ENCODE measurements at regions not wholly inside any gene's neighbourhood (a gene's known extent, or its start where the extent isn't known, plus 50 kb on each side); places are given as distances from the start of the nearest gene placed in this dataset.

GRCh38 chr12:20234474-20234873 is 133.9 kb upstream of the PDE3A start:
- ChIA-PET POLR2A (no interaction called here), CTCF (ENCODE audit: low intra/inter-chr PET ratio) (no interaction called here)
- Histone ChIP-seq H3K9ac (ENCODE audit: insufficient read depth in 1 of 2, low read depth in 2 of 2, low read length in 2 of 2) (no peak overlapping the region), H3K9me1 (ENCODE audit: control insufficient read depth, insufficient read depth, low read length) (no peaks in the 10 kb centered on the region), H3K4me2 (ENCODE audit: insufficient read depth, low read length) (no peak overlapping the region), H4K20me1 (replicated peaks; ENCODE audit: control insufficient read depth, insufficient read depth, low read length) (no peaks in the 10 kb centered on the region), H3K4me3 (no peak overlapping the region), H3K27me3 (ENCODE audit: control insufficient read depth in 2 of 2, insufficient read depth in 2 of 2, low read length in 2 of 2) (no peaks in the 10 kb centered on the region), H3K79me2 (ENCODE audit: control insufficient read depth, insufficient read depth, low read length) (no peaks in the 10 kb centered on the region), H2AFZ (ENCODE audit: low read depth, low read length) (no peak overlapping the region), H3K9me3 (replicated peaks; ENCODE audit: control insufficient read depth, insufficient read depth, low read depth, low read length) (no peaks in the 10 kb centered on the region), H3K36me3 (ENCODE audit: control insufficient read depth, insufficient read depth, low read length) (no peaks in the 10 kb centered on the region), H3K4me1 (replicated peaks in 1 of 2; ENCODE audit: control insufficient read depth in 2 of 2, insufficient read depth in 2 of 2, low read length in 2 of 2) (no peaks in the 10 kb centered on the region), H3K27ac (ENCODE audit: extremely low read depth, low read depth, low read length) (no peak overlapping the region)
- BruUV-seq (replicated peaks): no TSS peak
- in situ Hi-C loops (cut with MboI): no loop called here
- intact Hi-C loops (cut with micrococcal nuclease): no loop called here
- no peak for DNase-seq (ENCODE audit: extremely low read depth in 1 of 4, low spot score in 3 of 4)
- 1% methylated on average over 6 of the region's 6 CpGs for WGBS (ENCODE audit: insufficient coverage, low coverage, missing lambda C conversion rate)
- TF ChIP-seq HNRNPLL (IDR thresholded peaks at IDR 0.05; ENCODE audit: low read depth, low read length, poor library complexity, severe bottlenecking): no peak
- no peak for TF ChIP-seq ZNF445 (CRISPR knock-in tag; IDR thresholded peaks at IDR 0.05; ENCODE audit: low read depth)
- TF ChIP-seq ZNF764 (CRISPR knock-in tag; IDR thresholded peaks at IDR 0.05; ENCODE audit: low read depth): no peak
- no peak for TF ChIP-seq ZNF347 (CRISPR knock-in tag; IDR thresholded peaks at IDR 0.05; ENCODE audit: low read depth)
- no peak for TF ChIP-seq ARID4B (CRISPR knock-in tag; IDR thresholded peaks at IDR 0.05)
- TF ChIP-seq HNRNPH1 (optimal IDR thresholded peaks at IDR 0.05; ENCODE audit: low read depth, low read length): no peak
- no peak for TF ChIP-seq CBFA2T2 (conservative IDR thresholded peaks at IDR 0.05)
- TF ChIP-seq ZNF699 (CRISPR knock-in tag; IDR thresholded peaks at IDR 0.05; ENCODE audit: insufficient replicate concordance): no peak
- no peak for TF ChIP-seq NR2F6 (CRISPR knock-in tag; IDR thresholded peaks at IDR 0.05)
- TF ChIP-seq SIN3A (IDR thresholded peaks at IDR 0.05; ENCODE audit: borderline replicate concordance in 2 of 2, control insufficient read depth in 1 of 2, low read depth in 2 of 2, low read length in 2 of 2): no peak
- no peak for TF ChIP-seq ETS2 (tag; IDR thresholded peaks at IDR 0.05; ENCODE audit: borderline replicate concordance, poor library complexity, severe bottlenecking)
- TF ChIP-seq NFE2L1 (tag; IDR thresholded peaks at IDR 0.05; ENCODE audit: borderline replicate concordance, low read depth): no peak
- no peak for TF ChIP-seq TARDBP (IDR thresholded peaks at IDR 0.05)
- no peak for TF ChIP-seq CBX3 (IDR thresholded peaks at IDR 0.05; ENCODE audit: borderline replicate concordance in 1 of 2, low read length in 2 of 2)
- no peak for TF ChIP-seq CAMTA2 (CRISPR knock-in tag; conservative IDR thresholded peaks at IDR 0.05)
- no peak for TF ChIP-seq ZNF398 (CRISPR knock-in tag; IDR thresholded peaks at IDR 0.05)
- TF ChIP-seq E2F3 (CRISPR knock-in tag; IDR thresholded peaks at IDR 0.05): no peak
- TF ChIP-seq ILK (tag; IDR thresholded peaks at IDR 0.05; ENCODE audit: borderline replicate concordance, low read depth): no peak
- FAIRE-seq: no peak
- no peak for ATAC-seq

Data from K562 (cell line).